HG03159 (cell line): ENCODE measurements at regions not wholly inside any gene's neighbourhood (a gene's known extent, or its start where the extent isn't known, plus 50 kb on each side); places are given as distances from the start of the nearest gene placed in this dataset.

Experiments used
- ATAC-seq: cut with Tn5 transposase; IDR thresholded peaks from one replicate; pipeline ENCODE4 v1.9.1; 2021; ENCODE audit warnings: mild to moderate bottlenecking, moderate library complexity; ENCODE audit not compliant: unreplicated experiment

GRCh38 chr11:27861706-27862430 lies 161.6 kb upstream of the BDNF start:
- no peak for ATAC-seq

DNA sequence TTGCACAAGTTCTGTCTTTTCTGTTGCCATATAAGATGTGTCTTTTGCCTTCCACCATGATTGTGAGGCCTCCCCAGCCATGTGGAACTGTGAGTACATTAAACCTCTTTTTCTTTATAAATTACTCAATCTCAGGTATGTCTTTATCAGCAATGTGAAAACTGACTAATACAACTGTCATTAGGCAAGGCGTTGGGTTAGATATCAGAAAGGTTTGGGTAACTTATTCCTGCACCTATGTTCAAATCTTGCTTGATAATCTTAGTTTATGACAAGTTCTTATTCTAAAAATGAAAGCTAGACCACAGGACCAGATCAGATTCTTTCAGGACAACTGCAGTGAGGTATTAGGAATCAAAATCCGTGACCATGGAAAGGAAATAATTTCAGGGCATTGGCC lies 160.6 kb upstream of the BDNF start:
- no peak for ATAC-seq

DNA sequence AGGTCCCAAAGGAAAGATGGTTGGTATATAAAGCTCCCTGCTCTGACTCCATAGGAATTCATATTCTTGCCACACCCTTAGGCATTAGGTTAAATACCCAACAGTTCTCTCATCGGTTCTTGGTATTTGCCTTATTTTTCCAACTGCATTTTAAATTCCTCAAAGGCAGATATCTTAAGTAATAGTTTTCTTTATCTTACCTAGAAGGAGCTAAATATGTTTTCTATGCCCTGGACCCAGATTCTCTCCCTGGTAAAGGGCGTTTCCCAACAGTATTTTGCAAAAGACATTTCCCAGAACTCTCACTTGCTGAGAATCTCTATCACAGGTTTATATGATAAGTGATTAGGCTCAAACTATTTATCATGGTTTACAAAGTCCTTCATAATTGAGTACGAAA lies 158.6 kb upstream of the BDNF start:
- ATAC-seq = no peak

DNA sequence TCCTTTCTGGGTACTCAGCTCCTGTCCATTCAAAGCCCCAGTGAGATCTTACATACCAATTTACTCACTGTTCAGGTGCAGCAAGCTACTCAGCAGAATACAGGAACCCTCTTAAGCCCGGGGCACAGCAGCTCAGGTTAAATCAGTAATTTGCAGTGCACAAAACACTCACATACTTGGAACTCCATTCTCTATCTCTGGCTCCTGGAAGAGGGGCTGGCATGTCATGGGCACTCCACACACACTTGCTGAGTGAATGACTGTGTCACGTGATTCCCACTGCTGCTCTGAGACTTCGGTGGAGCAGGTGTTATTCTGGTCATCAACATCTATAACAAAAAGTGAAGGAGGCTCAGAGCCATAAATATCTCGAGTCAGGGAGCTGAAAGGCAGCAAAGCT lies 157.3 kb upstream of the BDNF start:
- ATAC-seq = peak; percentile 20

DNA sequence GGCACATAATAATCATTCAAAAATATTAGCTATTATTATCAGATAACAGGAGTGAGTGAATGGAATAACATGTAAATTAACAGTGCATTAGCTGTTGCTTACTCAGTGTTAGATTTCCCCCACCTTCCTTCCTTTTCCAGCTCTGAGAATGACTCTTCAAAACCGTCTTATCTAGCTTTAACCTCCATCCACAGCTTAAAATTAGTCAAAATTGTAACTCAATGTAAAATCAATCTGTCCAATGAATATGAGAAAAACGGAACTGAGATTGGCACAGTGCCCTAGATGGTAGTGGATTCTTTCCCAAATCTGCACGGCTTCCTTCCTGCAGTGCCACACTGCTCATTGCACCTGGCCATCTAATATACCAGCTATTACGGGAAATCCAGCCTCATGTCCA lies 156.8 kb upstream of the BDNF start:
- peak; percentile 69 for ATAC-seq

DNA sequence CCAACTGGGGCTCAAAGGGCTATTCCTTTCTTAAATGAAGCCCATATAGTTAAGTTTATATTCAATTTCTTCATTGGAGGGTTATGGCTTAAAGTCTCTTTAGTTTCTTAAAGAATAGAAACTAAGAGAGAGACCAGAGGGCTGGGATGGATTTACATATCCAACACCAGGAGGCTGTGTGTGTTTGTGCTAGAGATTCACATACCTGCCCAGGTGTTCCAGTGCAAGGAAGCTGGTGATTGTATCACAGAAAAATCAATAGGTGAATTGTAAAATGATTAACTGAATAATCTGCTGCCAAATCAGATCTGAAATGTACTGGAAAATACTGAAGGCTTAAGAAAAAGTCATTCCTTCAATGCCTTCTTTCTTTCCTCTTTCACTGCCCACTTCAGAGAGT lies 148.2 kb upstream of the BDNF start:
- no peak for ATAC-seq

DNA sequence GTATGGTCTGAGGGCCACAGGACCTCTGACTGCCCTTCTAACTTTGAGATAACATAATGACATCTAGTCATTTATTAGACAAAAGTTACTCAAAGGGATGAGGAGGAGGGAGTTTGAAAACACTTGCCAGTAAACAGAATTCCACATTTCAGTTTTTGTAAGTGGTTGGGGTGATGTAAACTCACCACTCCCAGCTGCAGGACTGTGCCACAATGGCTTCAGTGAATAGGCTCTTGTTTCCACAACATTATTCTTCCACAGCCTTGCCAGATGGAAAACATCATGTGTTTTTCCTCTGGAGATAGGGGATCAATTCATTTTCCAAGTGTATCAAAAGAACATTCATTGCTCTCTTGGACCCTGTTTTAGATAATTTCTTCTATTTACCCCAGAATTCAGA lies 147.2 kb upstream of the BDNF start:
- no peak for ATAC-seq

DNA sequence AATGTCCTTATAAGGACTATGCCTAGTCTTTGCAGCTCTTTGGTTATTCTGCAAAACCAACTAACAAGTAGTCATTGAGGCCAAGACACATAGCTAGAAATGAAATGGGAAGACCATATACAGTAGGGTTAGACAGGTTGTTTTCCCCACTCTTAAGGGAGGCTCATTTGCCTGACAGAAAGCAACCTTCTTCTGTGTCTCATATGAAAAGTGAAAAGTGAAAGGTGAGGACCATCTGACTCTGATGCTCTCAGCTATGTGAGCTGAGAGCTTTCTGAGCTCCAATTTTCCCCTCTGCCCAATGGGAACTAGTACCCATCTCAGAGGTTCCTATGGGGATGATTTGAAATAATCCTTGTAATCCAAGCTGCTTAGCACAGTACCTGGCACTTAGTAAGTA lies 142.0 kb upstream of the BDNF start:
- ATAC-seq = no peak

GRCh38 chr11:27841023-27841422 lies 140.8 kb upstream of the BDNF start:
- ATAC-seq = no peak

GRCh38 chr11:27839226-27839913 lies 139.1 kb upstream of the BDNF start:
- ATAC-seq = no peak

- ATAC-seq = no peak
Observed at GRCh38 chr11:27838674-27839073, 138.4 kb upstream of the BDNF start.

DNA sequence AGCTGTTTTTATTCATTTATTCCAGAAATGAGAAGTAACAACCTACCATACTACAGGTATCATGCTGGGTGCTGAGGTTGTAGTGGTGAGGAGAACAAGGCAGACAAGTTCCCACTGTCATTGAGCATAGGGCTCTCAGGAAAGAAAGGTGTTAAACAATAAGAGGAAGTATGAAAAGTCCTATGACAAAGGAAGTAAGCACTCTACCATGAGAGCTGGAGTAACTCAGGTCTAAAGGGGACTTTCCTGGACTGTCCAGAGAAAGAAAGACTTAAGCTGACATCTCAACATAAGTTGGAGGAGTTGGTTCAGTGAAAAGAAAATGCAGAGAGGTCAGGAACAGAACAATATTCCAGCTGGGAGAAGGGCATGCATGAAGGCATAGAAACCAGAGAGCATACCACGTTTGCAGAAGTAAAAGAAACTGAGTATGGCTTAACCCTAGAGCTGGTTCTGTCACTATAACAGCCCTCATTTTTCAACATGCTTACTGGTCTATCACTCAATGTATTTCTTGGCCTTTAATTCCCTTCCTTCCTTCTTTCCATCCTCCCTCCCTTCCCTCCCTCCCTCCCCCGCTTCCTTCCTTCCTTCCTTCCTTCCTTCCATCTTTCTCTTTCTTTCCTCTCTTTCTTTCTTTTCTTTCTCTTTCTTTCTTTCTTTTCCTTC lies 137.8 kb upstream of the BDNF start:
- ATAC-seq = peak; percentile 90

GRCh38 chr11:27830206-27830605 lies 130.0 kb upstream of the BDNF start:
- ATAC-seq = no peak

DNA sequence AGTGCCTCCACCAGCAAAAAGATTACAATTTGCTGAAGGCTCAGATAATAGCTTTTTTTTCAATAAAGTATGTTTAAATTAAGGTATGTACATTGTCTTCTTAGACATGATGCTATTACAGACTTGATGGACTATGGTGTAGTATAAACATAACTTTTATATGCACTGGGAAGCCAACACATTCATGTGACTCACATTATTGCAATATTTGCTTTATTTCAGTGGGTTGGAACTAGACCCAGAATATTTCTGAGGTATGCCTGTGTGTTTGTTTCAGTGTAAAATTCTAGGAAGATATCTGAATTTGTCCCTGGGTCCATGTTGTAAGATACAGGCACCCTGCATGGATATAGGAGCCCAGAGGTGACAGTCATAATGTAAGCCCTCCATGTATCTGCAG lies 120.0 kb upstream of the BDNF start:
- no peak for ATAC-seq

DNA sequence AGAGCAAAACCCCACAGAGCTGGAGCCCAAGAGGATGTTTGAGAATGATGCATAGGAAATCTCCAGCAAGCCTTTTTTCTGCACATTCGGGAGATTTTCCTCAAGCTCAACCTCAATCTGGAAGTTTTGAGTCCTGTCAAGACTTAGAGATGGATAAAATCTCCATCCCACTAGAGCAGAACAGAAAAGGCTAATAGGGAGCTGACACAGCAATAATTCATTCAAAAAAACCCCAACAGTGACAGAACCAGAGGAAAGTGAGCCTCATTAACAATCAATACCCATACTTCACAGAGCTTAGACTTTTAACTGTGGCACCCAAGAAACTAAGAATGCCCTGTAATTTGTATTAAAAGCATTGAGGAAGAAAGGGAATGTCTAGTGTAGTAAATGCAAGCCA lies 115.9 kb upstream of the BDNF start:
- no peak for ATAC-seq

DNA sequence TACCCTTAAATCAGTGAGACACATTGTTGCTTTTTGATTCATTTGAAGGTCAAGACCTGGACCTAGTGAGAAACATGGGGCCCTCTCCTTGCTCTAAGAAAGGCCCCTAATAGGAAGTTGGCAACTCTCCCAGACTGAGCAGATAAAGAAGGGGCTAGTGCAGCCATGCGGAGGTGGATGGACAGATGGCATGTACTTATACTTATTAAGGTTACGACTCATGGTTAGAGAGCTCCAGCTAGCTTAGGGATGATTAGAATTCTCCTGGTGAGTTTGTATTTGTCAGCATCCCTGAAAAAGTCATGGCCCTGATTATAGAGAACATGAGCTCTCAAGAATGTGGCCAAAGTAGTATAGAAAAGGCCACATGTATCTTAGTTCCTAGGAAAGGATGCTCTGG lies 112.1 kb upstream of the BDNF start:
- ATAC-seq = no peak

GRCh38 chr11:27807596-27807995 lies 107.3 kb upstream of the BDNF start:
- no peak for ATAC-seq

- ATAC-seq = no peak
Observed at GRCh38 chr11:27806122-27806521, 105.9 kb upstream of the BDNF start.

- no peak for ATAC-seq
Observed at GRCh38 chr11:27795955-27796861, 96.0 kb upstream of the BDNF start.

- no peak for ATAC-seq
Observed at GRCh38 chr11:27786864-27787263, 86.6 kb upstream of the BDNF start.

GRCh38 chr11:27786331-27786730 lies 86.1 kb upstream of the BDNF start:
- no peak for ATAC-seq
